AML-193 (cell line): ENCODE measurements at regions not wholly inside any gene's neighbourhood (a gene's known extent, or its start where the extent isn't known, plus 50 kb on each side); places are given as distances from the start of the nearest gene placed in this dataset.

Source experiments
- DNase-seq, 2 experiments: peaks; one replicate each; lab custom pipeline; 2025; lab: John Stamatoyannopoulos, UW

GRCh38 chr6:149149653-149150052 is 167.9 kb upstream of the TAB2 start:
- DNase-seq: no peak

GRCh38 chr6:149150301-149150700 is 167.2 kb upstream of the TAB2 start:
- no peak for DNase-seq

GRCh38 chr6:149150801-149151398 is 166.6 kb upstream of the TAB2 start:
- no peak for DNase-seq

GRCh38 chr6:149152521-149152920 is 165.0 kb upstream of the TAB2 start:
- DNase-seq: no peak

GRCh38 chr6:149153100-149153499 is 164.4 kb upstream of the TAB2 start:
- DNase-seq: no peak

- no peak for DNase-seq
Measured at GRCh38 chr6:149153693-149154092, 163.8 kb upstream of the TAB2 start.

- DNase-seq: no peak
Measured at GRCh38 chr6:149154261-149154821, 163.2 kb upstream of the TAB2 start.

GRCh38 chr6:149157126-149157525 is 160.4 kb upstream of the TAB2 start:
- no peak for DNase-seq

GRCh38 chr6:149158076-149158475 is 159.4 kb upstream of the TAB2 start:
- DNase-seq: no peak

GRCh38 chr6:149160943-149161342 is 156.6 kb upstream of the TAB2 start:
- DNase-seq: no peak

- DNase-seq: no peak
Measured at GRCh38 chr6:149162924-149163323, 154.6 kb upstream of the TAB2 start.

GRCh38 chr6:149164199-149164750 is 153.2 kb upstream of the TAB2 start:
- no peak for DNase-seq

GRCh38 chr6:149166336-149166735 is 151.2 kb upstream of the TAB2 start:
- DNase-seq: no peak

- no peak for DNase-seq
Measured at GRCh38 chr6:149166747-149167146, 150.8 kb upstream of the TAB2 start.

- no peak for DNase-seq
Measured at GRCh38 chr6:149168968-149169367, 148.5 kb upstream of the TAB2 start.

GRCh38 chr6:149169761-149170511 is 147.6 kb upstream of the TAB2 start:
- no peak for DNase-seq

- DNase-seq: no peak
Measured at GRCh38 chr6:149170564-149171452, 146.7 kb upstream of the TAB2 start.

GRCh38 chr6:149173222-149173621 is 144.3 kb upstream of the TAB2 start:
- no peak for DNase-seq

GRCh38 chr6:149174962-149175361 is 142.6 kb upstream of the TAB2 start:
- no peak for DNase-seq

GRCh38 chr6:149176971-149177667 is 140.4 kb upstream of the TAB2 start:
- no peak for DNase-seq

GRCh38 chr6:149179431-149179830 is 138.1 kb upstream of the TAB2 start:
- DNase-seq: no peak

GRCh38 chr6:149181304-149181703 is 136.2 kb upstream of the TAB2 start:
- no peak for DNase-seq
